ENCODE measurements at regions not wholly inside any gene's neighbourhood (a gene's known extent, or its start where the extent isn't known, plus 50 kb on each side); places are given as distances from the start of the nearest gene placed in this dataset.

DNA sequence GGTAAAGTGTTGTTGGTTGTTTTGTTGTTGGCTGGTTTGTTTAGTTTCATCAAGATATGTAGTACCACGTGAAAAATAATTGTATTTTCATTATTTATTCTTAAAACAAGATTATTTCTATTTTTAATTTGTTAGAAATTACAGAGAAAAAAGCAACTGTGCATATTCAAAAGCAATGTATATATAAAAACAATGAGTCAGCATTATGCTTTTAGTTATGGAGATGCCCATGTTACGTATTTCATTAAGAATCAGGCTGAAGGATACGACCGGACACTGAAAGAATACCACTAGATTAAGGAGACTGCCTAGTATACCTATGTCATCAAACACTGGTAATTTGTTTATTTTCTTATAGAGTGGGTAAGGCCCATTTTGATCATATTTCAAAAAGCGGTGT is 1188.4 kb upstream of the NXPH2 start:
- no peak overlapping the region for H3K4me3 ChIP-seq (ENCODE audit: low read depth, low read length)
- TF ChIP-seq, protein P1, sequence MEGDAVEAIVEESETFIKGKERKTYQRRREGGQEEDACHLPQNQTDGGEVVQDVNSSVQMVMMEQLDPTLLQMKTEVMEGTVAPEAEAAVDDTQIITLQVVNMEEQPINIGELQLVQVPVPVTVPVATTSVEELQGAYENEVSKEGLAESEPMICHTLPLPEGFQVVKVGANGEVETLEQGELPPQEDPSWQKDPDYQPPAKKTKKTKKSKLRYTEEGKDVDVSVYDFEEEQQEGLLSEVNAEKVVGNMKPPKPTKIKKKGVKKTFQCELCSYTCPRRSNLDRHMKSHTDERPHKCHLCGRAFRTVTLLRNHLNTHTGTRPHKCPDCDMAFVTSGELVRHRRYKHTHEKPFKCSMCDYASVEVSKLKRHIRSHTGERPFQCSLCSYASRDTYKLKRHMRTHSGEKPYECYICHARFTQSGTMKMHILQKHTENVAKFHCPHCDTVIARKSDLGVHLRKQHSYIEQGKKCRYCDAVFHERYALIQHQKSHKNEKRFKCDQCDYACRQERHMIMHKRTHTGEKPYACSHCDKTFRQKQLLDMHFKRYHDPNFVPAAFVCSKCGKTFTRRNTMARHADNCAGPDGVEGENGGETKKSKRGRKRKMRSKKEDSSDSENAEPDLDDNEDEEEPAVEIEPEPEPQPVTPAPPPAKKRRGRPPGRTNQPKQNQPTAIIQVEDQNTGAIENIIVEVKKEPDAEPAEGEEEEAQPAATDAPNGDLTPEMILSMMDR (IDR thresholded peaks at IDR 0.05; ENCODE audit: insufficient read depth, low read length), result no peak
- DNase-seq (ENCODE audit: low read depth), result no peak

DNA sequence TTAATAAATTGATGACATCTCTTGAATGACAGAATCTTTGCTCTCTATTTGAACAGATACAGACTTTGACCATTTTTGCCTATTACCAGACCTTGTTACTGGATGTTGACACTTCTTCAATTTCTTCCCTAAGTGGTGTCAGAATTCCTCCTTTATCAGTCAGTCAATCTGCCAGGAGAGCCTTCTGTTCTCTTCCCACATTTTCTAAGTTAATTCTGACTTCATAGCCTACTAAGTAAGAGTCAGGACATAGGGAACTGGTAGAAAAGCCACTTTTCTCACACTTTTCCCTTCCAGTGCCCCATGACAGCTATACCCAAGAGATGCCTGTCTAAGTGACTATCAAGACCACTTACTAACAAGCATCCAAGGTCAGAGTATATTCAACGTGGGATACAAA is 1187.5 kb upstream of the NXPH2 start:
- TF ChIP-seq, protein P1 (IDR thresholded peaks at IDR 0.05; ENCODE audit: insufficient read depth, low read length), result no peak
- H3K4me3 ChIP-seq (ENCODE audit: low read depth, low read length), result no peak overlapping the region
- no peak for DNase-seq (ENCODE audit: low read depth)

DNA sequence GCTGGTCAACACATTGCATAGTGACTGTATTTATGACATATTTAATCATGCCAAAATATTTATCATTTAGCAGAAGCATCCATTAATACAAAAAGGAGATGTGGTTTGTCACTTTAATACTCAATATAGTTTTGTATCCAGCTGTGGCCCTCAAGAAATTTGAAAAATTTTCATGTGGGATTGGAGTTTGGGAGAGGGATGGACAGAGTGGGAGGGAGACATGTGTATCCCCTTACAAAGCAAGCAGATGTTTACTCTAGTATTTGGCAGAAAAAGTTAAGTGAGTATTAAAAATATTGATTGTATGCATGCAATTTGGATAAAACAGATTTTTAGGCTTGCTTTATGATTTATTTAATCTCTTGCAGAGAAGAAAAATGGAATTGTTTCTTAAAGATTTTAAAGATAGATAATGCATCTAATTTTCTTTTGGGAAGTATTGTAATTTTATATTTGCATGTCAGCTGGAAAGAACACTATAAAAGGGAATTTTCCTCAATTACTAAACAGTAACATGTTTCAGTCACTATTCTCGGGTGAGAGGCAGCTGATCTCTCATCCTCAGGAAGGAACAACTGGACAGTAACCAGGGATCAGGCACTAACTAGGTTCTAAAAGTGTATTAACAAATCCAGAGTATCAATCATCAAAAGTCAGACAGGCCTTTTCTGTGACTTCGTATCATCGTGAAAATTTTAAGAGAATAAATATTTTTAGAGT is 1184.7 kb upstream of the NXPH2 start:
- H3K4me3 ChIP-seq (ENCODE audit: low read depth, low read length), result no peak overlapping the region
- TF ChIP-seq, protein P1 (IDR thresholded peaks at IDR 0.05; ENCODE audit: insufficient read depth, low read length), result no peak
- DNase-seq (ENCODE audit: low read depth), result no peak

DNA sequence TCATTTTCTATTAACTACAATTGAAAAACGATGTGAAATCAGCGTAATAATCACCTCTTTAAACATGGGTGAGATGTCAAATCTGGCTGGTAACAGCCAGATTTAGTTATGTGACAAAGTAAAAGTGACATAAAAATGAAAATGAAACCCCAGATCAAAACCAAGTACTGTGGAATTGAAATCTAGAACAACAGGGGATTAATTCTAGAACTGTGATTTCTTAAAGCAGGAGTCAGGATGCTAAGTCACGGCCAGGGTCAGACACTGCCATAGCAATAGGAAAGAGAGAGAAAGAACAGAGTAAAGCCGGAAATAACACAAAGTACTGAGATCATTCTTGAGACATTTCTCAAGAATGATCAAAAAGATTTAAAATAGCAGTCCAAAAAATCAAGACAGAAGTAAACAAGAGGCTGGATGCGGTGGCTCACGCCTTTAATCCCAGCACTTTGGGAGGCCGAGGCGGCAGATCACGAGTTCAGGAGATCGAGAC is 1183.7 kb upstream of the NXPH2 start:
- TF ChIP-seq, protein P1 (IDR thresholded peaks at IDR 0.05; ENCODE audit: insufficient read depth, low read length), result no peak
- no peak overlapping the region for H3K4me3 ChIP-seq (ENCODE audit: low read depth, low read length)
- no peak for DNase-seq (ENCODE audit: low read depth)

DNA sequence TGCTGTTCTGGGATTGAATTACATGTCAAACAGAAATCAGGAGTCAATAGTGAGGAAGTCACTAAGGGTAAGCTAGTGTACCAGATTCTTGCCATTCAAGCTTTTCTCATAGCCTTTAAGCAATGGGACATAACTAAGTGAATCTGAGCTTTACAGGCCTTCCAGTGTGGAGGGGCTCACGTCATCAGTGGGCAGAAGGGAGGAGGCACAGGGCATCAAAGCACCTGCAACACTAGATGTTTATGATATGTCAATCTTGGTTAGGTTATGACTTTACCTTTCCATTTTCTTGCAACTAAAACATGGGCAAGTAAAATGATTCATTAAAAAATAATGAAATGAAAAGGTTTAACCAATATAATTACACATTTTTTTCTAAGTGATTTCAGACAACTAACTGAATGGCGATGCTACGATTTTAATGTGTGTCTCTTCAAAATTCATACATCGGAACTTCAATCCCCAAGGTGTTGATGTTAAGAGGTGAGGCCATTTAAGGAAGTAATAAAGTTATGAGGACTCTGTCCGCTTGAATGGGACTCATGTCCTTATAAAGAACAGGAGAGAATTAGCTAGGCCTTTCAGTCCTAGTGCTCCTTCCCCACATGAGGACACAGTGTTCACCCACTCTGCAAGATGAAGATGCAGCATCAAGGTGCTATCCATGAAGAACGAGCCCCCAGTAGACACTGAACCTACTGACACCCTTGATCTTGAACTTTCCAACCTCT is 1169.2 kb upstream of the NXPH2 start:
- TF ChIP-seq, protein P1 (IDR thresholded peaks at IDR 0.05; ENCODE audit: insufficient read depth, low read length), result no peak
- DNase-seq (ENCODE audit: low read depth), result no peak
- no peak overlapping the region for H3K4me3 ChIP-seq (ENCODE audit: low read depth, low read length)

DNA sequence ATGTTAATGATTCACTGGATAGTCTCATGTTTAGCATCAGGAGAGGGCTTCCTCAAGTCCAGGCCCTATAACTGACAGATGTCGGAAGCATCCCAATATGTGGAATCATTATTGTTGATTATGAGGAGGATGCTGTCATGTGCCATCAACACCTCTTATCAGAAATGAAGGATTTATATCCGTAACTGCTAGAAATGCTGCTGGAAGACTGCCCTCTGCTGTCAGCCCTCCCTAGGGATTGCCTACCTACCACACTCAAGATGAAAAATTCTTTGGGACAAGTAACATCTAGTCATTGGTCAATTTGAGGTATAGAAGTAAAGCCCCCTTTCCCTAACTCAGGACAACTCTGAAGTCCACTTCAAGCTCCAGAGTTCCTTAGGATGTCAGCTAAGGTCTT is 1166.5 kb upstream of the NXPH2 start:
- TF ChIP-seq, protein P1 (IDR thresholded peaks at IDR 0.05; ENCODE audit: insufficient read depth, low read length), result no peak
- H3K4me3 ChIP-seq (ENCODE audit: low read depth, low read length), result no peak overlapping the region
- DNase-seq (ENCODE audit: low read depth), result no peak
